ENCODE measurements at regions not wholly inside any gene's neighbourhood (a gene's known extent, or its start where the extent isn't known, plus 50 kb on each side); places are given as distances from the start of the nearest gene placed in this dataset.
A peak's percentile ranks its signal among the peaks of the same experiment; 100 is the strongest.

DNA sequence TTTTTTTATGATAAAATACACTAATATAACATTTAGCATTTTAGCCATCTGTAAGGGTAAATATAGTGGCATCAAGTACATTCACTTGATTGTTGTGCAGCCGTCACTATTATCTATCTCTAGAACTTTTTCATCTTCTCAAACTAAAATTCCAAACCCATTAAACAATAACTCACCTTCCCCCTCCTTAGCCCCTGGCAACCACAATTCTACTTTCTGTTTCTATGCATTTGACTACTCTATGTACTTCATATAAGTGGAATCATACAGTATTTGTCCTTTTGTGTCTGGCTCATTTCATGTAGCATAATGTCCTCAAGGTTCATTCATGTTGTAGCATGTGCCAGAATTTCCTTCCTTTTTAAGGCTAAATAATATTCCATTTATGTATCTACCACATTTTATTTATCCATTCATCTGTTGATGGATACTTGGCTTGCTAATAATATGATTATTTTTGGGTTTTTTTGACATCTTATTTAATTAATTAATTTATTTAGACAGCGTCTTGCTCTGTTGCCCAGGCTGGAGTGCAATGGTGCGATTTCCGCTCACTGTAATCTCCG lies 69.6 kb upstream of the MACF1 start:
- no peak for DNase-seq (ENCODE audit: low read depth)

DNA sequence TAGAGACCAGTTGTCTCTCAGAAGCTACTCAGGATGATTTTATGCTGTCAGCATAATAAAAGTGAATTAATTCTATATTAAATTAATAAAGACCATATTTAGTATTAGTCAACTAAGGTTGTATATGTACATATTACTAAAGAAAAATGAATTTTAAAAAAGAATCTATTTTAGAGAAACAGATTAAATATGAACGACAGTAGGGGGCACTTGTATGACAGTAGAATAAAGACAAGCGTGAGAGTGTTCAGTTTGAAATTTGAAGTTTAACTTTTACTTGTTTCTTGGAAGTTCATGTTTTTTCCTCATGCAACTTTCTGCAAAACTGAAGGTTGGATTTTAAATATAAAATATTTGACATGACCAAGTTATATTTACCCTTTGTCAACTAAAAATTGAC lies 67.9 kb upstream of the MACF1 start:
- no peak for DNase-seq (ENCODE audit: low read depth)

DNA sequence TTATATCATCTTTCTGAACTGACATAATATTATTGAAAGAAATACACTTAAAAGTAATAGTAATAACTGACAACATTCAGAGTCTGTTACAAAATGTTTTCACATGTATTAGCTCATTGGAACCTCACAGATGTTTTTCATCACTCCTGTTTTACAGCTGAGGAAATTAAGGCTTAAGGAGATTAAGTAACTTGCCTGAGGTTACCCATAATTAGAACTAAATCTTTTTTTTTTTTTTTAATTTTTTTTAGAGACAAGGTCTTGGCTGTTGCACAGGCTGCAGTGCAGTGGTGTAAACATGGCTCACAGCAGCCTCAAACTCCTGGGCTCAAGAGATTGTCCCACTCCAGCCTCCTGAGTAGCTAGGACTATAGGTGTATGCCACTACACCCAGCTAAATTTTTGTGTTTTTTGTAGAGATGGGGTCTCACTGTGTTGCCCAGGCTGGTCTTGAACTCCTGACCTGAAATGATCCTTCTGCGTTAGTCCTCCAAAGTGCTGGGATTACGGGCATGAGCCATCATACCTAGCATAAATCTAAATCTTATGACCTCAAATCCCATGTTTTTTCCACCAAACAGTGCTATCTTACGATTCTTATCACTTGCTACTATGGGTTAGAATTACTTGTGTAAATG lies 64.7 kb upstream of the MACF1 start:
- DNase-seq (ENCODE audit: low read depth), result peak; percentile 36

GRCh38 chr1:39141925-39142324 lies 62.6 kb upstream of the MACF1 start:
- peak; percentile 90 for DNase-seq (ENCODE audit: low read depth)

GRCh38 chr1:39142401-39143060 lies 62.0 kb upstream of the MACF1 start:
- peak; percentile 79 for DNase-seq (ENCODE audit: low read depth)

DNA sequence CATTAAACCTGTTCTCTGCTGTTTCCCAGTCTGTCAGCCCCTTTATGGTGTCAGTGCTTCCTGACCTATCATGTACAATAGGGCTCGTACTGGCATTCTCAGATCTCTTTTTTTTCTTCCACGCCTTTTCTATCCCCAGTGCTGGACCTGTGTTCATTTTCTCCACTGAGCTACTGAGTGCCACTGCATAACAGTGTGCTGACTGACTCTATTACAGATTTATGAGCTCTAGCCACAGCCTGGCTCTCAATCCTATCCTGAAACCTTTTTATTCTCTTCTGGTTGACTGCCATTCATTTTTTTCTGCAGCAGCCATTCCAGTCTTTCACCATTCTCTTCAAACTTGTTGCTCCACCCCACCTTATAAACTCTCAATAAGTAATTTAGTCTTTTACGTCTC lies 59.6 kb upstream of the MACF1 start:
- DNase-seq (ENCODE audit: low read depth), result peak; percentile 57

DNA sequence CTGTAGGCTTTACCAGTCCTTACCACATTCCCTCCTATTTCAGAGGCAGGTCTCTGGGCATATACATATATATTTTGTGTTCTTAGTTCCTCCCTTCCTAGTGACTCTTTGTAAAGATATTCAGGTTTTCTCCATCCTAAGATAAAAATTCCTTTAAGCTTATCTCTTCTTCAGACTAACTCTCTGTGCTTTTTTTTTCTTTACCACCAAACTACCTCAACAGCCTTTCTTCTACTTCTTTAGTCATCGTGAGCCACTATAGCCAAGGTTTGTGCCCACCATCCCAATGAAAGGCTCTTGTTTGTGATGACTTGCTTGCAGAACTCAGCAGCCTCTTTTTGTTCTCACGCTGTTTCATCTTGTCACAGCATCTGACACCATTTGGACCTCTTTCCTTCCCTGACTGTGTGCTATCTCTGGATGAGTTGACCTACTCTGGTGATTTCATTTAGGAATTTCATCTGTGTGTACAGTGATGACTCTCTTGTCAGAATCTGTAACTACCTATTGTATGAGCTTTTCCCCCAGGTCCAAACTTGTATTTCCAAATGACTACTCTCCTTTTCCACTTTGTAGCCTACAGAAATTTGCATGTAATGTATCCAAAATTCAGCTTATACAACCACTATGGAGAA lies 59.0 kb upstream of the MACF1 start:
- no peak for DNase-seq (ENCODE audit: low read depth)

- DNase-seq (ENCODE audit: low read depth), result no peak
These were observed 57.8 kb upstream of the MACF1 start for GRCh38 chr1:39146681-39147080.

- no peak for DNase-seq (ENCODE audit: low read depth)
These were observed 57.1 kb upstream of the MACF1 start for GRCh38 chr1:39147099-39148025.

GRCh38 chr1:39148942-39149341 lies 55.6 kb upstream of the MACF1 start:
- DNase-seq (ENCODE audit: low read depth), result no peak

- DNase-seq (ENCODE audit: low read depth), result no peak
These were observed 55.0 kb upstream of the MACF1 start for GRCh38 chr1:39149509-39149908.

DNA sequence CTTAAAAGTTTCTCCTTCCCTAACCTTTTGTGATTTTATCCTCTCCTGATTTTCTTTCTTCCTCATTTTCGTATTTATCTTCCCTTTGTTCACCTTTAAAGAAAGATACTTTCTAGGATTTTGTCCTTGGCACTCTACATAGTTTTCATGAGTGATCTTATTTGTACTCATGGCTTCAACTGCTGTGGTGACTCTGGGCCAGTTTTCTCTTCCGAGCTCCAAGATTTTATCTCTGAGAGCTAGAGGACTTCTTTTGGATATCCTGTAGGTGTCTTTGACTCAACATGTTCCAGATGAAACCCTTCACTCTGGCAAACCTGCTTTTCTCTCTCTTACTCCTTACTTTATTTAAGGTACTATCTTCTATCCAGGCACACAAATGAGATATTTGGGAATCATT lies 53.7 kb upstream of the MACF1 start:
- DNase-seq (ENCODE audit: low read depth), result no peak

- DNase-seq (ENCODE audit: low read depth), result no peak
These were observed 53.2 kb upstream of the MACF1 start for GRCh38 chr1:39151267-39151666.

- no peak for DNase-seq (ENCODE audit: low read depth)
These were observed 51.6 kb upstream of the MACF1 start for GRCh38 chr1:39152923-39153322.

GRCh38 chr1:39153684-39154083 lies 50.8 kb upstream of the MACF1 start:
- no peak for DNase-seq (ENCODE audit: low read depth)

DNA sequence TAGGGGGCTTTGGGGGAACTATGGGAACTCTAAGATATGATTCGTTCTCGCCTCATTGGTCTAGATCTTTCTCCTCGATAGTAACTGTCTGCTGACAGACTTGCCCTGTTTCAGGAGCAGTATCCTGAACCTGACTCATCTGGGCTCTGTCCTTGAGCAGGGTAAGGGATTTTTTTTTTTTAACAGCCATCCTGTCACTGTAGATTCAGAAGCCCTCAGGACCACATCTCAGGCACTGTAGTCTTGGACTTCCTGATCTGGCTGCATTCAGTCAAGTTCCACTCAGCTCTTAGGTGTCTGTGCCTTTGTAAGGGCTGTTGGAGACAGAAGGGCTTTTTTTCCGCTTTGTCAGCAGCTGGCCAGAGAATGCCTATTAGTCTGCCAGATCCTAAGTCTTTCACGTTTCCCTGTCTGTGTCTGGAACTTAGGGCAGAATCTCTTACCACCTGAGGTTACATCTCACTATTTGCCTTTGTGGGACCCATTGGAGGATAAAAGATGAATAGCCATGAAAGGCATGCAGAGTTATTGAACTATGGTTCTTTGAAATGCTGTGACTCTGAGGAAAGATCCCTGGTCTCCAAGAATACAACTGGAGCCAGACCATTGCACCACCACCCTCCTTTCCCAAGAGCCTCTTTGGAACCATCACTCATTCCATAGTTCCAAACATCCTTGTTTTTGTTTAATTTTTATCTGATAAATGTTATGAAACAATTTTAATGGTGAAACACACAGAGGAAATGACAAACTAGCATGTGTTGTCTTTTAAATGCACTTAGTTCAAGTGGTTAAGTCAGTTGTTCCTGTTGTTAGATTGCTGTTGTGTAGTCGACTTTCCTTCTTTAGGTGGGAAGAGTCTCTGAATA lies 49.7 kb upstream of the MACF1 start:
- peak; percentile 92 for DNase-seq (ENCODE audit: low read depth)

Data from EH (cell line).